ENCODE measurements at regions not wholly inside any gene's neighbourhood (a gene's known extent, or its start where the extent isn't known, plus 50 kb on each side); places are given as distances from the start of the nearest gene placed in this dataset.

DNA sequence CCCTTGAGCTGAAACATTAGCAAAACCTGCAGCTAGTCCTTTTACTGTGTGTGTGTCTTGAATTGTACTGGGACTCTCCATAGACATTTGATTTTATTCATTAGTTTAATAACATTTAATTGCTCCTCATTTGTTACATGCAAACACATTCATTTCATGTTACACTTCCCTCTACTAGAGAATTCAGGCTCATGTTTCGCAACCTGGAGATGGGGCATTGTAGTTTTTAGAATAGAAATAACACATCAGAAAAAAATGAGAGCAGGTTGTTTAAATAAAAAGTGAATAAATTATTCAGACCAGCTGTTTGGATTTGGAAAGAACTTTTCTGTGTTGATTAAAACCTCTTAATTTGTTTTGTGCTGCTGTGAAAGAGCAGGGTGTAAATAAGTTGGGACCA, 243.9 kb downstream of the ETV1 start:
- TF ChIP-seq CTCF (conservative IDR thresholded peaks at IDR 0.05; ENCODE audit: low read length): no peak
- no peak for TF ChIP-seq EZH2phosphoT487 (IDR thresholded peaks at IDR 0.05; ENCODE audit: borderline replicate concordance, low read depth, low read length)

All from OCI-LY7 (cell line).